ENCODE measurements at regions not wholly inside any gene's neighbourhood (a gene's known extent, or its start where the extent isn't known, plus 50 kb on each side); places are given as distances from the start of the nearest gene placed in this dataset.

DNA sequence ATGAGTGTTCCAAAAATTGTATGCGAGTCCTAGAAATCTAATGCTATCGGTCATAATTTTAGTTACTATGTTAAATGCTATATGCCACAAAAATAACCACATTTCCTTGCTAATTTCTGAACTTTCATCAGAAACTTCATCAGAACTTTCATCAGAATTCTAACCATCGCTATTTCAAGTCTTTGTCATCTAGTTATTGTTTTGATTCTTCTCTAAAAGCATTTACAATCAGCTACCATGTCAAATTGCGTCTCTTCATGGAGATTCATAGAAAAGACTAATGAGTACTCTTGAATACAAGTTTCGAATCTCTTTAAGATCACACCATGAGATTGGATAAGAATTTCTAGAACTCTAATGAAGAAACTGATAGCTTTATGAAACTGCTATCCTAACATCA lies 52.7 kb upstream of the TM9SF2 start:
- Histone ChIP-seq H3K36me3 (no peaks in the 10 kb centered on the region), H3K4me1 (no peaks in the 10 kb centered on the region), H3K4me3 (no peak overlapping the region), H3K9me3 (no peaks in the 10 kb centered on the region), H3K27ac (no peak overlapping the region), H3K27me3 (peaks cover 6% of the 10 kb centered on the region)
- no peak for DNase-seq
- no peak for ATAC-seq
- intact Hi-C loops (cut with DNase I), result no loop called here
- TF ChIP-seq, protein P1, sequence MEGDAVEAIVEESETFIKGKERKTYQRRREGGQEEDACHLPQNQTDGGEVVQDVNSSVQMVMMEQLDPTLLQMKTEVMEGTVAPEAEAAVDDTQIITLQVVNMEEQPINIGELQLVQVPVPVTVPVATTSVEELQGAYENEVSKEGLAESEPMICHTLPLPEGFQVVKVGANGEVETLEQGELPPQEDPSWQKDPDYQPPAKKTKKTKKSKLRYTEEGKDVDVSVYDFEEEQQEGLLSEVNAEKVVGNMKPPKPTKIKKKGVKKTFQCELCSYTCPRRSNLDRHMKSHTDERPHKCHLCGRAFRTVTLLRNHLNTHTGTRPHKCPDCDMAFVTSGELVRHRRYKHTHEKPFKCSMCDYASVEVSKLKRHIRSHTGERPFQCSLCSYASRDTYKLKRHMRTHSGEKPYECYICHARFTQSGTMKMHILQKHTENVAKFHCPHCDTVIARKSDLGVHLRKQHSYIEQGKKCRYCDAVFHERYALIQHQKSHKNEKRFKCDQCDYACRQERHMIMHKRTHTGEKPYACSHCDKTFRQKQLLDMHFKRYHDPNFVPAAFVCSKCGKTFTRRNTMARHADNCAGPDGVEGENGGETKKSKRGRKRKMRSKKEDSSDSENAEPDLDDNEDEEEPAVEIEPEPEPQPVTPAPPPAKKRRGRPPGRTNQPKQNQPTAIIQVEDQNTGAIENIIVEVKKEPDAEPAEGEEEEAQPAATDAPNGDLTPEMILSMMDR (IDR thresholded peaks at IDR 0.05), result no peak

GRCh38 chr13:99450416-99450815 lies 50.9 kb upstream of the TM9SF2 start:
- TF ChIP-seq, protein P1 (IDR thresholded peaks at IDR 0.05), result no peak
- Histone ChIP-seq H3K27ac (no peak overlapping the region), H3K9me3 (no peaks in the 10 kb centered on the region), H3K4me1 (no peaks in the 10 kb centered on the region), H3K4me3 (no peak overlapping the region), H3K36me3 (no peaks in the 10 kb centered on the region), H3K27me3 (peaks cover 6% of the 10 kb centered on the region)
- intact Hi-C loops (cut with DNase I), result no loop called here
- DNase-seq, result no peak
- ATAC-seq, result no peak

All from upper lobe of right lung (tissue), 1 donor.